ENCODE measurements at regions not wholly inside any gene's neighbourhood (a gene's known extent, or its start where the extent isn't known, plus 50 kb on each side); places are given as distances from the start of the nearest gene placed in this dataset.

DNA sequence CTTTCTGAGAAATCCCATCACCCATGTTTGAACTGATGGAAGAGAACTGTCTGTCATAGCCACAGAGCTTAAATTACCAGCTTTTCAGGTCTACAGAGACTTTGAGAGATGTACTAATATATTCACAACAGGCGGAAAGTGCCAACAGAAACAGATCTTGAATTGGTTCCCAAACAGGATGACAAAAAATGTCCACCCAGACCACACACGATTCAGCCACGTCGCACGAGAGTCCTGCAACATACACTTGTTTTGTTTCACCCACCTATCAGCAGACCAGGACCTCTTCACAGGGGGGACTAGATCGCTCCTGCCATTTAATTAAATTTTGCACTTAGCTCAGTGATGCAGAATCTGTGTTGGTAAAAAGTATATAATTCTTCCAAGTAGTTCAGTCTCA, 187.1 kb upstream of the CEP162 start:
- no peak for DNase-seq

DNA sequence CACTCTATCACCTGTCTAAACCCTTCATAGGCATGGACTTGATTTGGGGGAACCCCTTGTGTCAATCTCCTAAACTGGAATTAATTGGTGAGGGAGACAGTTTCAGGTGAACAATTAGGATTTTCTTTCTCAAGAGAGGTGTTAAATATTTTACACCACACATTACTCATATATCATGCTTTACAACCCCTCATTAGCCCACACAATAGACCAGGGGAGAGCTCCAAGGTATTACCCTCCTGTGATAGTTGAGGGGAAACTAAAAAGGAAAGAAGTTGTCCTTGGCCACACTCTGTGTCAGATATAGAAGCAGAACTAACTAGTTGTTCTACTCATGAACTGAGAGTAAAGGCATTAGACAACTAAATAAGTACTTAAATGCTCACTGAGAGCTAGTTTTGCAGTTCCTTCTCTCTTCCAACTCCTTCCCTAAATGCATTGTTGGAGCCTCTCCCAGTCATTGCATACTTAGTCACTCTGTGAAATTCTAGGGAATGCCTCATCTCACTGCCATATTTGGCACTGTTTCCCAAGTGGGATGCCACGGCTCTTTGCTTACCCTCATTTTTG, 183.7 kb upstream of the CEP162 start:
- no peak for DNase-seq

DNA sequence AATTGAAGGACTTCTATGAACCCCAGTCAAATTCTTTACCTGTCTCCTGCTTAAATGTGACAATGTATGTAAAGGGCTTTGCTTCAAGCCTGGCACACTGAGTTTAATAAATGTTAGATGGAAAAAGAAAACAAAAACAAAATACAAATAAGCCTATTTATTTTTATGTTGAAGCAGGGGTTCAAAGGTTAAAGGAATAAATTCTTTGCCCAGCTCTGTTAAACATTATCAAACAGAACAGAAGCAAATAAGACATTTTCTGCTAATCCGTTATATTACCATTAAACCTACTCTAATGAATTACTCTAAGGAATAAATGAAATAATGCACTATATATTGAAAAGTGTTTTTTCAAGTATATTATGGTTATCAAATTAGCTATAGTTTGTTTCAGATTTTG, 182.5 kb upstream of the CEP162 start:
- DNase-seq: no peak

DNA sequence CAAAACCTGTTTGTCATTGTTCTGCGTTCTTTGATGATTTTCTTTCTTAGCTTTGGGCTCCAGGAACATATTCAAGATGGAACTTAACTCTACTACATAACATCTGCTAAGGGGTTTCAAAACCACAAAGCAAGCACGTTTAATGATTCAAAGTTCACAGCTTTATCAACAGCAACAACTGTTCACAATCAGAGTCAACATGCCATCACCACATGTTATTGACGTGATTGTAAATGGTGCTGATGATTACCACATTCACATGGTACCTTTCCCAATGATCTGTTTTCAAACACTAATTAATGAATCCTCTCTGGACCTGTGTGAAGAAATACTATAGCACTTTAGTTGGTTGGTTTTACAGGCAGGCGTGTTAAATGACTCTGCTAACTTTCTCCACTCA, 180.6 kb upstream of the CEP162 start:
- no peak for DNase-seq

DNA sequence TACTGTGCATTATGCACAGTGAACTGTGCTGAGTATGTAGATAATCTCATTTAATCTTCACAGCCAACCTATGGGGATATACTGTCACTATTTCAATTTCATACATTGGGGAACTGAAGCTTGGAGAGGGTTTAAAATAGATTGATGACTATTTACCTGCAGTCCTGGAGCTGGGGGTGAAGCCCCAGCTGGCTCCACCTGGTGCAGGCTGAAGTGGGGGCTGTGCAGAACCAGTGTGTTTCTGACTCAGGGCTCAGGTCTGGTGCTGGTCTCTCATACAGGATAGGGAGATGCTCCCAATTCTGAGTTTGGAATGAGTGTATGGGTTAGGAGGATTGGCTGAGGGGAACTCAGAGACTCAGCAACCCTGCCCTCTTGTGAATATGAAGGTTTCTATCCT, 176.1 kb upstream of the CEP162 start:
- DNase-seq: no peak

DNA sequence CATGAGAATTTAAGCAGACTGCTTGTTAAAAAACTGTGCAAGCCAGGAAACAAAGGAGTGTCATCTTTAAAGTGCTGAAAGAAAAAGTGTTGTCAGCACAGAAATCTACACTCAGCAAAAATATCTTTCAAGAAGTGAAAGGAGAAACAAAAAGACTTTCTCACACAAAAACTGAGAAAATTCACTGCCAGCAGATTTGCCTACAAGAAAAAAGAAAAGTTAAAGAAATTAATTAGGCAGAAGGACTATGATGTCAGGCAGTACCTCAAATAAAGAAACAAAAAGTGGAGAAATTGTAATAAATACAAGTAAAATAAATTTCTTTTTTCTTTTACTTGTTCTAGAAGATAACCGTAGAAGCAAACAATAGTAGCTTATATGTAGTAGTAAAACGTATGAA, 171.6 kb upstream of the CEP162 start:
- no peak for DNase-seq

DNA sequence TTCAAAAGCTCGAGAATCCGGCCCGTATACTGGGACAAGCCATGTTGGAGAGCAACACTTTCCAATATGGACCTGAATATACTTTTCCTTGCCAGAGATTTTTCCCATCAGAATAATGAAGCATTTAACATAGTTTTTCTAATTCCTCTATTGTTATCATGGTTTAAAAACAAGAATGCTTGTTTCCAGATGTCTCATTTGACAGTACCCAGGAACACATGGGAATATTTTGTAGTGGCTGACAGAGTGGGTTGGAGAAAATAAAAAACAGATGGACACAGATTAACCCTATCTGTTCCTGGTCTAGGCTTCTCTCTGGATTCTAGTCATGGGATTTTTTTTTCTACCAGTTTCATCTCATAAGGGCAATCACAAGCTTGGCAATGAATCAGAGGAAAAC, 164.8 kb upstream of the CEP162 start:
- no peak for DNase-seq

DNA sequence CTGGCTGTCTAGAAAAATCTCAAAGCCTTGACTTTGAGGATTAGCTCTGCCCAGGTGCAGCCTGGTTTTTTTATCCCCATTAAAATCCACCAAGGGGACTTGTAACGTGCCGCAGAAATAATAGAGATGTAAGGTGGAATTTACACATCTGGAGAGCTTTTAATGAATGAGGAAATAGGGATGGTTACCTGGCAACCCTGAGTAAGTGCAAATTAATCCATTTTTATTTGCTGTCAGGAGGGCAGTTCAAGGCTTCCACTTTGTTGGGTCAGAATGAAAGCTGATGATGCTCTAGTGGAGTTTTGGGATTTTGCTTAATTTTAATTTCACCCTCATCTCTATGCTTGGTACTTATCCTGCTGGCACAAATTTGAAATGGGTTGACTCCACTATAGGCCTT, 163.4 kb upstream of the CEP162 start:
- DNase-seq: no peak

DNA sequence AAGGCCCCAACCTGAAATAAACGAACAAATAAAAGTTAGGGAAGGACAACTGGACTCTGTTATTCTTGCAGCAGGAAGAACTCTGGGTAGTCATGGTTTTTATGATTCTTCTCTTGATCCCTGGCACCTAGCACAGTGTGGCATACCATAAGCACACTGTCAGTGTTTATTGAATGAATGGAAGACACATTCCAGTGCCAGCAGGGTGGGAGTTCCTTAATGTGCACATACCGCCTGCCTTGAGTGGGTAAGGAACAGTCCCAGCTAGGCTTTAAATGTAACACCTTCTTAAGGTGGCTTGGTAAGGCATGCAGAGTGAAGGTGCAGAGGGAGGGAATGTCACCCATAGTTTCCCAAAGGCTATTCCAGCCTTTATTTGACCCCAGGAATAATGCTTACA, 162.9 kb upstream of the CEP162 start:
- no peak for DNase-seq

DNA sequence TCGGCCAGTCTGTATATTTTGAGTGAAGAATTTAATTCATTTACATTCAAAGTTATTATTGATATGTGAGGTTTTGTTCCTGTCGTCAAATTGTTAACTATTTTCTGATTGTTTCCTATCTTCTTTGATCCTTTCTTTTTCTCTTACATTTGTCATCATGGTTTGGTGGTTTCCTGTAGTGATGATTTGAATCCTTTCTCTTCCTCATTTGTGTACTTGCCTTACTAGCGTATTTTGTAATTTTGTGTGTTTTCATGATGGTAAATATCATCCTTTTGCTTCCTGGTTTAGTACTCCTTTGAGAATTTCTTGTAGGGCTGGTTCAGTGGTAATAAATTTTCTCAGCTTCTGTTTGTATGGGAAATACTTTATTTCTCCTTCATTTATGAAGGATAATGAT, 151.7 kb upstream of the CEP162 start:
- DNase-seq: no peak

DNA sequence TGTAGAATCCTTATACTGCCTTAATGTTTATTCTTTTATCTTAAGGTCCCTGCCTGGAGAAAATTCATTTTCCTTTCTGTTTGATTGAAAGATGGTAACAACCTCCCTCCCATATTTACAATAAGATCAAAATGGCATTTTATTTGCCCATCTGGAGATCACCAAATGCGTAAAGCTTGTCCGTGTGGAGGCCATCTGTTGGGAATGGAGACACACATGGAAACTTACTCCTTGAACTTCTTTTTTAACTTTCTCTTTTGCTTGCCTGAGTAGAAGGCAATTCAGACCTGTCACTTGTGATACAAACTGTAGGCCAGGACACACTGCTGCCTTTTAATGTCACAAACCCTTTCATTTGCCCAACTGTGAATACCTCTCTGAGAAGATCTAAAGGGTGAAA, 144.8 kb upstream of the CEP162 start:
- no peak for DNase-seq

DNA sequence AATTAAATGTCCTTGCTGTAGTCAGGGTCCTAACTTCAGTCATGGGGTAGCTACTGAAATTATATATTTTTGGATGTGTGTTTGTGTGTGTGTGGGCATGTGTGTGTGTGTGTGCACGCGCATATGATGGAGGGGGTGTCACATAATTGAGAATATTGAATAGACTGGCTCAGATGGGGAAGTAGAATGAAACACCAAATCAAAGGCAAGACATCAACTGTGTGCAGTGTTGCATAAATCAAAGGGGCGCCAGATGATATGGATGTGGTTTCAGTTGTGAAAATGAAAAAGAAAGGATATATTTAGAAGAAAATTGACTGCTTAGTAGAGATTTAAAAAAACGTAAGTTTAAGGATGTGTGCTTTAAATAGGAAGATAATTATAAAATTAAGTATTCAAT, 144.2 kb upstream of the CEP162 start:
- no peak for DNase-seq

DNA sequence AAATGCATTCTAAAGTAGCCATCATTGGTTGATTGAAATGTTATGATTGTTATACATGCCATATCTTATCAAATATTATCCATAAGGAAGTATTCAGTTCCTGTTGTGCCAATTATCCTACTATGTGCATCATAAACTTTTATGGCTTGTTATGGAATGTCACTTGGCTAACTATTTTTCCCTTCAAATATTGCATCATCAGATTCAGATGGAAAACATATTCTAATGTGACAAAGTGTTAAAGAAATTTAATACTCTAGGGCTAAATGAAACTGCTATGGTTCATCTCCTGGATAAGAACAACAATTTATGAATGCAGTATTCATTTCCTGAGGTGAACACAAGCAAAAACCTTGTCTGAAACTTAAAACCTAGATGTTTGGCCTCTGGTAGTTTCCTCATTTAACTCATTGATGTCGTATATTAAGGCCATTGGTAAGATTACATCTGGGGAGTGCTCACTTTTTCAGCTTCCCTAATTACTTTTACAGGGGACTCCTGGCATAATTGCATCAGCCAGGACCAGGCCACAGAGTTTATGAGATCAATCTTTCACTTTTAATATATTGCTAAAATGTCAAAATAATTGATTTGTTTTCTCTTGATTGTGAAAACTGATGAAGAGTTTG, 134.9 kb upstream of the CEP162 start:
- DNase-seq: no peak

DNA sequence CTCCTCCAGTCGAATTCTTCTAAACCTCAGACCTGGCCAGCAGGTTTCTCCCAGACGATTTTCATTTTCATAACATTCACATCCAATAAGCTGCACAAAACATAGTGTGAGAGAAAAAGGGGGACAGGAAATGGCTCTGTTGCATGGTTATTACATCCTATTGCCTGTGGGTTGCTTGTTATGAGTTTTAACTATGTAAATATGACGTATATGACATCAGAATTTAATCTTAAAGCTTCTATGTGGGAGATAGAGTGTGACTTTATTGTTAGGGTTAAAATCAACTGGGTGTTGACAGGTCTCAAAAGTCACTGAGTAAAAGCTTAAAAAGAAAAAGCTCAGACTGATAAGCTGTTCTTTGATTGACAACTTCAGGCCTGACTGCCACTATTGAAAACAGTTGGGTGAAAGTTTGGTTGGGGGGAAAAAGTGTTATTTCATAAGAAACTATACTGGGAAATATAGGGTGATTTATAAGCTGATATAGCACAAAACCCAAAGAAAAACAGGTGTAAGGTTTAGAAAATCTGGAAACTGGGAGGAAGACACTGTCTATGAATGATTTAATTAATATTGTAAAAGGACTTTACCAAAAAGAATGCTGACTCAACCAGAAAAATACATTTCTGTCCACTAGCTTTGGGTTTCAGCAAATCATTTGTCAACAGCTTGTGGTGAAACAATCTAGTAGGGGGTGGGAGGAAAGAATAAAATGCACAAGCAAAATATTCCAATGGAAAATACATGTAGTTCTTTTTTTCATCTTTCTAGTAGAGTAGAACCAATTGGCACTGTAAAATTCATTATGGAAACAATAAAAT, 134.1 kb upstream of the CEP162 start:
- no peak for DNase-seq

DNA sequence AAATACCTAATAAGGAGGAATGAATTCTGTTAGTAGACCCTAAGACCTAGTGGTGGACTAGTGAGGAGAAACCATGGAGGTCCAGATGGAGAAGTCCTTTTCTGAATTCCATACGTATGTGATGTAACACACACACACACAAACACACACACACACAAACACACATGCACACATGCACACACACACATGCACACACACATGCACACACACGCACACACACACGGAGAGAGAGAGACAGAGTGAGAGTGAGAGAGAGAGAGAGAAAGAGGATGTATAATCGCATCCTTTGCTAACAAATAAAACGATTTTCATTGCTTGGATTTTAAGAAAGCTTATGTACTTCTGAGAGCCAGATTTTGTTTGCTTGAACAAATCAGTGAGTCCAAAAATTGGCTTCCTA, 132.6 kb upstream of the CEP162 start:
- DNase-seq: no peak

DNA sequence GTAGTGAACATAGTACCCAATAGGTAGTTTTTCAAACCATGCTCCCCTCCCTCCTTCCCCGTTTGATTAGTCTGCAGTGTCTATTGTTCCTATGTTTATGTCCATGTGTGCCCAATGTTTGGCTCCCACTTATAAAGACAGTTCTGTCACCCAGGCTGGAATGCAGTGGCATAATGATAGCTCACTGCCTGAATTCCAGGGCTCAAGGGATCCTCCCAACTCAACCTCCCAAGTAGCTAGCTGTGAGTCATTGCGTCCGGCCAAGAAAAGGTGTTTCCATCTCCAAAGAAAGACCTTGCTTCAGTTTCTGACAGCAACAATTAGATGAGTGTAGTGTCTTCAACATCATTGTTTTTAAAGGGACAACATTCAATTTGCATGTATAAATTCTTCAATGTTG, 131.1 kb upstream of the CEP162 start:
- no peak for DNase-seq

DNA sequence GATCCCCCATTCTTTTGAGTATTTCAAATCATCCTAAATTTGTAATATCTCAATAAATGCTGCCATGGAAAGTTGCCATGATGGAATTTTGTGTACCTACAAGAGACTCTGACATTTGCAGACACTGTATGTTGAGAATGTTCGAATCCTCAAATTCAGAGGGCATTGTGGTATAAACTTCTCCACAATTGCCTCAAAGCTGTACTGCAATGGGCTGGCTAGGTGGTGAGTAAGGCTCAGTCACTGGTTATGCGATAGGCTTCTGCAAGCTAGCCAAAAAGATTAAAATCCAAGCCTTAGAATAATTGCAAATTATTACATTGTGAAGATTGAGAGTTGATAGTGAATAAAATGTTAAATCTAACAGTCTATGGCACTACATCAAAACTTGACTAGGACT, 130.2 kb upstream of the CEP162 start:
- DNase-seq: no peak

DNA sequence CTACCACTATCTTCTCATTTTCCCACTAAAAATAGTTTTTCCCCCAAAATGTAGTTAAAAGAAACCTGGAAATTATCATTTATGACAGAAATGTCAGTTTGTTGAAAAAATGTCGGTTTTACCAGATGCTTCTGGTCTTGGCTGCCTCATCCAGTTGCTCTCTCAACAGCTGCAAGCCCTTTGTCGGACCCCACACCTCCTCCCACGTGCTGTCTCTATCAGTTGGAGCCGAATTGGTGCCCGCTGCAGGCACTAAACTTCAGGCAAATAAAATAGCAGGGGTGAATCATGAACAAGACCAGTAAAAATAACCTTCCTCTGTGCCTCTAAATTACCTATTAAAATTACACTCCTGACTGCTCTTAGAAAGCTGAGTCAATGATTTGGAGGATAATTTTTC, 129.5 kb upstream of the CEP162 start:
- DNase-seq: no peak

DNA sequence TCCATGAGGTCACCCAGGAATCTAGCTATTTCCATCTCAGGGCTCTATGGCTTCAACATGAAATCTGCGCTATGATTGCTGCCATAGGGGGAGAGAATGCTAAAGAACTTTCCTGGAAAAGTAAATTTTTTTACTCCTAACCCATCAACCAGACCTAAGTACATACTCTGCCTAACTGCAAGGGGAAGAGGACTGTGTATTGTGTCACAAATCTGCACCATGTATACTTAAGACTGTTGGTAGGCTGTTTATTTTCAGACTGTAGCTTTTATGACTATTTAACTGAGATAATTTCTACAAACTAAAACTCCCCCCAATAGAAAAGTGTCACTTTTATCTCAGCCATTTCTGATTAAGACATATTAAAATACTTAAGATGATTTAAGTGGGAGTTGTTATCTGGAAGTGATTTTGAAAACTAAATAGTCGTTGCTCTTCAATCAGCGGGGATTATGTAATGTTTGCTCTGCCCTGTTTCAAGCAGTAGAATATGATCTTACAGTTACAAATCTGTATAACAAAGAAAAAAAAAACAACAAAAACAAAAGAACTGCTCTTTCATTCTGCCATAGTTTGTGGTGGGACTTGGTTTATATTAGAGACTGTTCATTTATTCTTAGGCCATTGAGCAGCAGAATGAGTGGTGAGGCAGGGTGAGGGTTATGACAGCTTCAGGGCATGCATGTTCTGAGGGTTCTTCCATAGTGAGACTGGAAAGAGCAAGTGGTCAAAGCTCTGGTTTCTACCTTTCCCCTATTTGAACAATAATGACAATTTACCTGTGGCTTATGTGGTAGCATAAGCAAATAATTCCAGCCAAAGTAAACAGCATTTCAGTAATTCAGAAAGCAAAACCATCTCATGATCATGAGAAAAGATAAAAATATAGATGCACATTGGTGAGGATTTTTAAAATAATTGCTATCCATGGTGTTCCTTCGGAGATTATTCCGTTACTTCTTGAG, 126.3 kb upstream of the CEP162 start:
- DNase-seq: no peak

DNA sequence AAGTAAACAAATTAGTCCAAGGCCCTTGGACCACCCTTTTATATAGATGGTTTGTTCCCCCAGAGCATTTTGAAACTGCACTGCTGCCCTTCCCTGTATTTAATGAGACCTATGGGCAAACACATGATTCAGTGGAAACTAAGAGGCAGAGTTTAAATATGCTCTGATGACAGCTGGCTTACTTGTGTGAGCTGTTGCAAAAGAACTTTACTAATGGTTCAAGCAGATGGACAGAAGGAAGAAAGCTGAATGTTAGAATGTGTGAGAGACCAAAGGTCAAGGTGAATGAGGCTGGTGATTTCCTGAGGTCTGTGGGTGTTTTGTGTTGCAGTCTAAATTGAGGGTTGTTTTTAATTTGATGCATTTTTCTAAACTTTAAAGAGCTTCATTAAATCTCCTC, 123.0 kb upstream of the CEP162 start:
- no peak for DNase-seq

DNA sequence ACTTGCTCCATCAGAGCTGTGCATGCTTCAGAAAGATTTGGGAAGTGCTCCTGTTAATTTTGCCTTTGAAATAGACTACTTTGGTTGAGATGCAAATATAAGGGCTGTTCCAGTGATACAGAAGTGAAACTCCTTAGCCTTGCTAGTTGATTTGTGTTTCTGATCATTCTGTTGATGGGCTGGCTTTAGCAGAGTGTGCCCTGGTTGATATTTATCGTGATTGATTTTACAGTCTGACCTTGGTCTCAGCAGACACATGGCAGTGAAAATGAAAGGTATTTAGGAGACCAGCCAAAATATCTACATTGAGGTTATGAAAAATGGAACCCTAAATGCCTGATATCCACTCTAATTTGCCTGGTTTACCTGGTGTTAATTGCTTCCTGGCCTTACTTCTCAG, 122.1 kb upstream of the CEP162 start:
- no peak for DNase-seq

DNA sequence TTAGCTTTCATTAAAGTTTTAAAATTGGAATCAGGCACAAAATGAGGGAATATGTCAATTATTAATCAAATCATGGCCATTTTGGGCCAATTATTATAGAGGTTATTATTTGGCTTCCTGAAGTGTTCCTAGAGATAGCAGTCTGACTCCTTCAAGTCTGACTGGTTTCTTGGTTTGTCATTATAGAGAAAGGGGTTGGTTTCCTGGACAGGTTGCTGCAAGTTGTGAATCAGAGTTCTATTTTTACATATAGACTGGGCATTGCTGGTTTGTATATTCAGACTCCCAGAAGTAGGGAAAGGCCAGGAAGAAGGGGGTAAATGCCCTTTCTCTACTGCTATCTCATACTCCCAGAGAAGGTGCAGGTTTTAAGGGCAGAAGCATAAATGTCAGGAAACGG, 121.4 kb upstream of the CEP162 start:
- DNase-seq: no peak

DNA sequence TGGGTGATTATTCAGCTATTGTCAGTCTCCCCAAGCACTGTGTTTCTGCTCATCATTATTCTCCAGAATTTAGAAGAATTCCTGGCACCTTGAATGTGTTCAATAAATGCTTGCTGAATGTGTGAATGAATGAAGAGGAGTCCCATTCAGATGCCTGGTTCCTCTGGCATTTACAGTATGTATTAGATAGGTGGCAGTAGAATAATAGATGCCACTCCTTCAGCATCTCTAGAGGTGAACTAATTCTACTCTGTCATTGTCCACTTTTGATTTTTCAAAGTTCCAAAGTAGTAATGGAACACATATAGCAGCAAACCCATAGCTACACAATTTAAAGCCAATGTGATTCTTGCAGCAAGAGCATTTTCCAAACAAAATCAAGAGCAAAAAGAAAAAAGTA, 118.9 kb upstream of the CEP162 start:
- DNase-seq: no peak

Data from inflammatory macrophage treated with lipopolysaccharide for 4 hours (primary cell).